Endothelial cell of umbilical vein (primary cell): ENCODE measurements at regions not wholly inside any gene's neighbourhood (a gene's known extent, or its start where the extent isn't known, plus 50 kb on each side); places are given as distances from the start of the nearest gene placed in this dataset.

ENCODE experiments used
- BruUV-seq: library from RNA; stranded (reverse); fragments of 400-500 nt; replicated peaks from 2 replicates; lab custom pipeline; 2021; lab: Mats Ljungman, UMichigan
- CTCF ChIA-PET: fragments of 300-600, 350-600 bp; sonication (Branson Sonifier 250); formaldehyde crosslinking; loops from one replicate; lab custom pipeline; 2021; ENCODE audit warnings: antibody characterized with exemption, inconsistent platforms; lab: Charles Lee
- POLR2A ChIA-PET: fragments of 300-600, 350-600 bp; sonication (Branson Sonifier 250); formaldehyde crosslinking; loops from one replicate; lab custom pipeline; 2021; ENCODE audit warnings: antibody characterized with exemption, inconsistent platforms; lab: Charles Lee
- DNase-seq: peaks from one replicate; pipeline ENCODE4 v3.0.0-alpha.2; 2011; ENCODE audit warnings: low read depth, low spot score
- FAIRE-seq: peaks from 2 replicates; lab custom pipeline; 2011; peaks lifted over from hg19 to GRCh38; lab: Jason Lieb, UNC
- H2AFZ ChIP-seq: 2 replicates; pipeline ENCODE4 v1.6.0; 2012; ENCODE audit warnings: low read depth, low read length, control low read depth, inconsistent platforms
- H3K27ac ChIP-seq: 2 replicates; pipeline ENCODE4 v1.5.1; 2011; ENCODE audit warnings: low read depth, mild to moderate bottlenecking, control low read depth, low read length, moderate library complexity; ENCODE audit not compliant: insufficient read depth
- H3K27me3 ChIP-seq, 2 experiments: 2 replicates each; pipeline versions ENCODE4 v1.6.0 to v1.6.1; 2011; ENCODE audit warnings: low read length in 2 of 2, mixed read lengths in 1 of 2; ENCODE audit not compliant: control insufficient read depth in 2 of 2, insufficient read depth in 2 of 2
- H3K36me3 ChIP-seq, 2 experiments: 2 replicates in 1 of 2; 3 replicates in 1 of 2; pipeline ENCODE4 v1.5.1; 2011; ENCODE audit warnings: low read length in 2 of 2, mild to moderate bottlenecking in 1 of 2, moderate library complexity in 1 of 2; ENCODE audit not compliant: control insufficient read depth in 2 of 2, insufficient read depth in 2 of 2; ENCODE audit errors: extremely low read depth in 1 of 2
- H3K4me1 ChIP-seq: 3 replicates; pipeline ENCODE4 v1.5.1; 2011; ENCODE audit warnings: mild to moderate bottlenecking, low read length; ENCODE audit not compliant: control insufficient read depth, insufficient read depth; ENCODE audit errors: extremely low read depth
- H3K4me2 ChIP-seq: 2 replicates; pipeline ENCODE4 v1.6.1; 2011; ENCODE audit warnings: low read length, control low read depth, mixed read lengths; ENCODE audit not compliant: insufficient read depth
- H3K4me3 ChIP-seq, 3 experiments: fragments of 200-600 bp in 1 of 3; sonication (generic), shearing (Covaris generic) in 1 of 3; replicated peaks in 1 of 3; 2 replicates each; pipeline ENCODE4 v1.5.1; 2011 to 2016; ENCODE audit warnings: control low read depth in 3 of 3, low read length in 3 of 3, mild to moderate bottlenecking in 2 of 3, inconsistent platforms in 1 of 3, low read depth in 1 of 3, moderate library complexity in 1 of 3; ENCODE audit not compliant: insufficient read depth in 1 of 3
- H3K79me2 ChIP-seq: 2 replicates; pipeline ENCODE4 v1.6.0; 2012; ENCODE audit warnings: low read length, inconsistent platforms; ENCODE audit not compliant: control insufficient read depth, insufficient read depth
- H3K9ac ChIP-seq: replicated peaks from 2 replicates; pipeline ENCODE3; 2011; ENCODE audit warnings: low read length, control low read depth; ENCODE audit not compliant: insufficient read depth; ENCODE audit errors: extremely low read depth
- H3K9me1 ChIP-seq: replicated peaks from 3 replicates; pipeline ENCODE4 v1.6.0; 2011; ENCODE audit warnings: mild to moderate bottlenecking, low read length; ENCODE audit not compliant: control insufficient read depth, insufficient read depth; ENCODE audit errors: extremely low read depth
- H3K9me3 ChIP-seq: replicated peaks from 2 replicates; pipeline ENCODE4 v1.5.1; 2012; ENCODE audit warnings: low read length, inconsistent platforms; ENCODE audit not compliant: control insufficient read depth, insufficient read depth
- H4K20me1 ChIP-seq: replicated peaks from 2 replicates; pipeline ENCODE3; 2011; ENCODE audit warnings: mild to moderate bottlenecking, low read length; ENCODE audit not compliant: control insufficient read depth, insufficient read depth; ENCODE audit errors: extremely low read depth
- EZH2 ChIP-seq: IDR thresholded peaks from 2 replicates; pipeline ENCODE4 v1.6.1; 2012; ENCODE audit warnings: borderline replicate concordance, low read depth, mild to moderate bottlenecking, moderate library complexity, low read length, inconsistent platforms; ENCODE audit not compliant: severe bottlenecking
- FOS ChIP-seq: IDR thresholded peaks from 2 replicates; pipeline ENCODE4 v1.6.1; 2011; ENCODE audit warnings: mild to moderate bottlenecking, low read length, moderate library complexity, borderline replicate concordance; ENCODE audit not compliant: insufficient read depth
- GATA2 ChIP-seq: IDR thresholded peaks from 2 replicates; pipeline ENCODE4 v1.7.0; 2011; ENCODE audit warnings: low read depth, mild to moderate bottlenecking, moderate library complexity, mixed read lengths, low read length; ENCODE audit not compliant: insufficient read length, insufficient read depth
- JUN ChIP-seq: IDR thresholded peaks from 2 replicates; pipeline ENCODE4 v1.6.1; 2011; ENCODE audit warnings: borderline replicate concordance, low read depth; ENCODE audit not compliant: insufficient read length, insufficient read depth
- MYC ChIP-seq: IDR thresholded peaks from one replicate; pipeline ENCODE4 v1.6.1; 2011; ENCODE audit warnings: mild to moderate bottlenecking, low read depth, low read length
- POLR2A ChIP-seq: IDR thresholded peaks from 2 replicates; pipeline ENCODE4 v1.6.1; 2012; ENCODE audit warnings: low read depth, mild to moderate bottlenecking, control low read depth, low read length
- POLR2AphosphoS5 ChIP-seq: IDR thresholded peaks from 2 replicates; pipeline ENCODE4 v1.6.1; 2012; ENCODE audit warnings: low read depth, mild to moderate bottlenecking, control low read depth, low read length, moderate library complexity; ENCODE audit not compliant: insufficient read depth
- dilution Hi-C: fragments of 300-500 bp; cut with MboI; formaldehyde crosslinking; loops from one replicate; pipeline ENCODE4 v1.15.0; 2019; ENCODE audit warnings: low sequenced_read_pairs; ENCODE audit not compliant: extremely low pct_ligation_motif_present
- intact Hi-C: fragments of 100-400 bp; cut with micrococcal nuclease; formaldehyde crosslinking; loops from one replicate; pipeline ENCODE4 v1.10.0; 2022
- TF ChIP-seq, protein P1 (sequence below), 2 donors: IDR thresholded peaks; 1 replicate in 1 of 2; 2 replicates in 1 of 2; pipeline ENCODE4 v1.5.1; 2011; ENCODE audit warnings: low read length in 2 of 2, mild to moderate bottlenecking in 2 of 2, moderate library complexity in 2 of 2, control low read depth in 1 of 2, inconsistent platforms in 1 of 2, low read depth in 1 of 2; ENCODE audit not compliant: insufficient read depth in 1 of 2; ENCODE audit errors: extremely low read depth in 1 of 2
- TF ChIP-seq, protein P2 (sequence below): IDR thresholded peaks from 2 replicates; pipeline ENCODE4 v1.6.1; 2011; ENCODE audit not compliant: insufficient read depth, insufficient read length

DNA sequence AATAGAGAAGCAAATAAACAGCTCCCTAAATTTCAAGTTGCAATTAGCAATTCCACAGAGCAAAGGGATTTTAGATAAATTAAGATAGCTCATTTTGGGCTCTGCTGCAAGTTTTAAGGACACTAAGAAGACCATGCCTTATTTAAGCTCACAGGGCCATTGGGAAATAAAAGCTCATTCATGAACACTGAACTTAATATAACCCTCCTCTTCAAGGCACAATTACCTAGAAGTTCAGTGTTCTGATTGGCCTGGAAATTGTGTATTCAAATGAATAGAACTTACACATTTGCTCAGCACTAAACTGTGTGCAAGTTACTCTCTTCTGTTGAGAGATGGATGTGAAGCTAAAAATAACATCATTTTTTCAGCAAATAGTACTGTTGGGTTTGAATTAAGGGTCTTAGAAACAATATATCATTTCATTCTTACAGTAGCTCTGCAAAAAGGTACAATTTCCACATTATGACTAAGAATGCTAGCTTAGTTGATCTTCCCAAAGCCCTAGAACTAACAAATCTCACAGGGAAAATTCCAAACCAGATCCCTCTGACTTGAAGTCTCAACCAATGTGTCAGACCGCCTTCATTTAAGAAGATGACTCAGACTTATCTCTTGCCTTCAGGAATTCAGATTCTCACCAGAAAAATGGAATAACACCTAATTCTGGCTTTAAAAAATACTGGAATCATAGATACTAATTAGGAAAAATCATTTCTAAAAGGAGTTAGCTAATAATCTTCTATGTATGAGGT lies 87.4 kb upstream of the LRRC55 start:
- H3K4me1 ChIP-seq = no peaks in the 10 kb centered on the region
- no peaks in the 10 kb centered on the region for H3K9me3 ChIP-seq
- H3K27me3 ChIP-seq = peaks cover 0 to 2% of the 10 kb centered on the region in 2 experiments
- no peak overlapping the region for H3K27ac ChIP-seq
- POLR2A ChIA-PET = no interaction called here
- no peak overlapping the region for H3K4me3 ChIP-seq
- TF ChIP-seq POLR2A = no peak
- no peaks in the 10 kb centered on the region for H3K79me2 ChIP-seq
- CTCF ChIA-PET = interaction anchor here (1.1 to 2.6 kb wide), 3 partner anchors 10 to 155 kb away, joined by 3 to 9 read pairs (median 3); no protein-coding TSS in a partner anchor
- FAIRE-seq = no peak
- dilution Hi-C loops = no loop called here
- H3K9me1 ChIP-seq = no peaks in the 10 kb centered on the region
- H2AFZ ChIP-seq = no peak overlapping the region
- DNase-seq = no peak
- H3K4me2 ChIP-seq = no peak overlapping the region
- intact Hi-C loops = no loop called here
- no peak overlapping the region for H3K9ac ChIP-seq
- no TSS peak for BruUV-seq
- H4K20me1 ChIP-seq = no peaks in the 10 kb centered on the region
- H3K36me3 ChIP-seq = no peaks in the 10 kb centered on the region

DNA sequence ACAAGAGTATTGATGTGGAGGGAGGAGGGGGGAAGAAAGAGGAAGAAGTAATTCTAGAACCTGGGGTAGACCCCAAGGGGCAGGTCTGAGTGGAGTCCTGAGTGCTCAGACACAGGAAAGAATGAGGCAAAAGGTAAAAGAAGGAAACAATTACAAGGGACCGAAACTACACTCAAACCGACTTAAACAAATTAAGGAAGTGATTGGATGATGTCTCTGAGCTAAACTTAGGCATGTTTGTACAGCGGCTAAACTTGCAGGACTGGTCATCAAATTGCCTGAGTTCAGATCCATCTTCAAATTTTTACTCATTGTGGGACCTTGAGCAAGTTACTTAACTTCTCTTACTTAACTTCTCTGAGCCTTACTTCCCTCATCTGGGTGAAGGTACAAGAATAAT lies 86.3 kb upstream of the LRRC55 start:
- H4K20me1 ChIP-seq = no peaks in the 10 kb centered on the region
- ChIA-PET POLR2A (no interaction called here), CTCF (no interaction called here)
- FAIRE-seq = no peak
- dilution Hi-C loops = no loop called here
- H2AFZ ChIP-seq = no peak overlapping the region
- BruUV-seq = no TSS peak
- H3K4me3 ChIP-seq = no peak overlapping the region
- no peak overlapping the region for H3K9ac ChIP-seq
- H3K79me2 ChIP-seq = no peaks in the 10 kb centered on the region
- TF ChIP-seq POLR2AphosphoS5 = no peak
- TF ChIP-seq, protein P1, sequence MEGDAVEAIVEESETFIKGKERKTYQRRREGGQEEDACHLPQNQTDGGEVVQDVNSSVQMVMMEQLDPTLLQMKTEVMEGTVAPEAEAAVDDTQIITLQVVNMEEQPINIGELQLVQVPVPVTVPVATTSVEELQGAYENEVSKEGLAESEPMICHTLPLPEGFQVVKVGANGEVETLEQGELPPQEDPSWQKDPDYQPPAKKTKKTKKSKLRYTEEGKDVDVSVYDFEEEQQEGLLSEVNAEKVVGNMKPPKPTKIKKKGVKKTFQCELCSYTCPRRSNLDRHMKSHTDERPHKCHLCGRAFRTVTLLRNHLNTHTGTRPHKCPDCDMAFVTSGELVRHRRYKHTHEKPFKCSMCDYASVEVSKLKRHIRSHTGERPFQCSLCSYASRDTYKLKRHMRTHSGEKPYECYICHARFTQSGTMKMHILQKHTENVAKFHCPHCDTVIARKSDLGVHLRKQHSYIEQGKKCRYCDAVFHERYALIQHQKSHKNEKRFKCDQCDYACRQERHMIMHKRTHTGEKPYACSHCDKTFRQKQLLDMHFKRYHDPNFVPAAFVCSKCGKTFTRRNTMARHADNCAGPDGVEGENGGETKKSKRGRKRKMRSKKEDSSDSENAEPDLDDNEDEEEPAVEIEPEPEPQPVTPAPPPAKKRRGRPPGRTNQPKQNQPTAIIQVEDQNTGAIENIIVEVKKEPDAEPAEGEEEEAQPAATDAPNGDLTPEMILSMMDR (IDR thresholded peaks at IDR 0.05; ENCODE audit: extremely low read depth in 1 of 2, insufficient read depth in 1 of 2, low read depth in 1 of 2, low read length in 2 of 2) = no peak
- no peak for TF ChIP-seq FOS
- no peak for TF ChIP-seq GATA2
- no peak for TF ChIP-seq EZH2
- TF ChIP-seq POLR2A = no peak
- TF ChIP-seq, protein P2, sequence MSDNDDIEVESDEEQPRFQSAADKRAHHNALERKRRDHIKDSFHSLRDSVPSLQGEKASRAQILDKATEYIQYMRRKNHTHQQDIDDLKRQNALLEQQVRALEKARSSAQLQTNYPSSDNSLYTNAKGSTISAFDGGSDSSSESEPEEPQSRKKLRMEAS = no peak
- no peak for TF ChIP-seq JUN
- no peak for TF ChIP-seq MYC
- H3K9me1 ChIP-seq = no peaks in the 10 kb centered on the region
- H3K4me1 ChIP-seq = no peaks in the 10 kb centered on the region
- H3K27me3 ChIP-seq = peaks cover 0 to 2% of the 10 kb centered on the region in 2 experiments
- H3K4me2 ChIP-seq = no peak overlapping the region
- H3K9me3 ChIP-seq = no peaks in the 10 kb centered on the region
- no peaks in the 10 kb centered on the region for H3K36me3 ChIP-seq
- DNase-seq = no peak
- intact Hi-C loops = no loop called here
- H3K27ac ChIP-seq = no peak overlapping the region
